Esophagus squamous epithelium (tissue), 5 donors: ENCODE measurements at regions not wholly inside any gene's neighbourhood (a gene's known extent, or its start where the extent isn't known, plus 50 kb on each side); places are given as distances from the start of the nearest gene placed in this dataset.

Experiments
- DNase-seq: peaks from one replicate; lab custom pipeline; 2025; lab: John Stamatoyannopoulos, UW
- H3K27ac ChIP-seq, 4 donors: fragments of 200-600 bp; sonication (generic); one replicate each; pipeline ENCODE4 v1.5.1; 2016 to 2019; ENCODE audit warnings: mild to moderate bottlenecking in 1 of 4
- H3K27me3 ChIP-seq, 4 donors: fragments of 200-600 bp; sonication (generic); 1 replicate in 3 of 4; 2 replicates in 1 of 4; pipeline versions ENCODE4 v1.5.1 to v1.6.0; 2017 to 2021; ENCODE audit warnings: antibody characterized with exemption in 1 of 4
- H3K36me3 ChIP-seq, 3 donors: fragments of 200-600 bp; sonication (generic); one replicate each; pipeline ENCODE4 v1.5.1; 2016 to 2019
- H3K4me1 ChIP-seq, 3 donors: fragments of 200-600 bp; sonication (generic); one replicate each; pipeline ENCODE4 v1.5.1; 2017 to 2019
- H3K4me3 ChIP-seq, 4 donors: fragments of 200-600 bp; sonication (generic); 1 replicate in 3 of 4; 2 replicates in 1 of 4; pipeline ENCODE4 v1.5.1; 2016 to 2019; ENCODE audit warnings: mild to moderate bottlenecking in 2 of 4, moderate library complexity in 1 of 4
- H3K9me3 ChIP-seq, 3 donors: fragments of 200-600 bp; sonication (generic); one replicate each; pipeline ENCODE4 v1.5.1; 2016 to 2019
- POLR2A ChIP-seq, 4 donors: fragments of 450-650 bp; IDR thresholded peaks; one replicate each; pipeline ENCODE4 v1.6.1; 2017; ENCODE audit warnings: antibody characterized with exemption in 4 of 4, mild to moderate bottlenecking in 4 of 4, moderate library complexity in 3 of 4
- WGBS, 2 donors: methylation state at CpG; one replicate each; pipeline ENCODE4 v1.1.5; 2018; 5-methylcytosine and 5-hydroxymethylcytosine counted together
- intact Hi-C: fragments of 100-400 bp; cut with DNase I; formaldehyde crosslinking; loops from one replicate; pipeline ENCODE4 v1.15.0; 2022
- TF ChIP-seq, protein P1 (sequence below), 6 experiments: fragments of 450-650 bp in 4 of 6; fragments of 200-600 bp in 2 of 6; sonication (generic) in 2 of 6; IDR thresholded peaks; one replicate each; pipeline ENCODE4 v1.5.1; 2016 to 2019; ENCODE audit warnings: antibody characterized with exemption in 6 of 6, mild to moderate bottlenecking in 4 of 6, moderate library complexity in 4 of 6
- donor health status: DM: yes; HTN: yes; CAD: no.

- Histone ChIP-seq H3K36me3 (no peaks in the 10 kb centered on the region), H3K4me1 (peaks cover 11 to 18% (median 12%) of the 10 kb centered on the region in 3 donors), H3K4me3 (no peak overlapping the region), H3K27ac (no peak overlapping the region), H3K27me3 (no peaks in the 10 kb centered on the region), H3K9me3 (no peaks in the 10 kb centered on the region)
- no peak for DNase-seq
- WGBS, 2 donors: 54 to 65% methylated on average over 1 of the region's 1 CpG
- intact Hi-C loops: no loop called here
- TF ChIP-seq POLR2A (IDR thresholded peaks at IDR 0.05): no peak
- TF ChIP-seq, protein P1, sequence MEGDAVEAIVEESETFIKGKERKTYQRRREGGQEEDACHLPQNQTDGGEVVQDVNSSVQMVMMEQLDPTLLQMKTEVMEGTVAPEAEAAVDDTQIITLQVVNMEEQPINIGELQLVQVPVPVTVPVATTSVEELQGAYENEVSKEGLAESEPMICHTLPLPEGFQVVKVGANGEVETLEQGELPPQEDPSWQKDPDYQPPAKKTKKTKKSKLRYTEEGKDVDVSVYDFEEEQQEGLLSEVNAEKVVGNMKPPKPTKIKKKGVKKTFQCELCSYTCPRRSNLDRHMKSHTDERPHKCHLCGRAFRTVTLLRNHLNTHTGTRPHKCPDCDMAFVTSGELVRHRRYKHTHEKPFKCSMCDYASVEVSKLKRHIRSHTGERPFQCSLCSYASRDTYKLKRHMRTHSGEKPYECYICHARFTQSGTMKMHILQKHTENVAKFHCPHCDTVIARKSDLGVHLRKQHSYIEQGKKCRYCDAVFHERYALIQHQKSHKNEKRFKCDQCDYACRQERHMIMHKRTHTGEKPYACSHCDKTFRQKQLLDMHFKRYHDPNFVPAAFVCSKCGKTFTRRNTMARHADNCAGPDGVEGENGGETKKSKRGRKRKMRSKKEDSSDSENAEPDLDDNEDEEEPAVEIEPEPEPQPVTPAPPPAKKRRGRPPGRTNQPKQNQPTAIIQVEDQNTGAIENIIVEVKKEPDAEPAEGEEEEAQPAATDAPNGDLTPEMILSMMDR (IDR thresholded peaks at IDR 0.05): no peak
These were observed 161.8 kb upstream of the KLF7 start for GRCh38 chr2:207327513-207327912.

- 69 to 71% methylated on average over 1 of the region's 1 CpG for WGBS, 2 donors
- Histone ChIP-seq H3K4me3 (no peak overlapping the region), H3K36me3 (no peaks in the 10 kb centered on the region), H3K27me3 (no peaks in the 10 kb centered on the region), H3K27ac (no peak overlapping the region), H3K4me1 (peaks cover 12 to 19% (median 13%) of the 10 kb centered on the region in 3 donors), H3K9me3 (no peaks in the 10 kb centered on the region)
- no peak for DNase-seq
- intact Hi-C loops: no loop called here
- no peak for TF ChIP-seq POLR2A (IDR thresholded peaks at IDR 0.05)
- TF ChIP-seq, protein P1 (IDR thresholded peaks at IDR 0.05): no peak
These were observed 163.2 kb upstream of the KLF7 start for GRCh38 chr2:207328944-207329386.

GRCh38 chr2:207330912-207331311 is 165.2 kb upstream of the KLF7 start:
- intact Hi-C loops: no loop called here
- DNase-seq: no peak
- no peak for TF ChIP-seq POLR2A (IDR thresholded peaks at IDR 0.05)
- TF ChIP-seq, protein P1 (IDR thresholded peaks at IDR 0.05): no peak
- no peaks in the 10 kb centered on the region for H3K27me3 ChIP-seq
- peak overlapping the region; percentile 7 to 57 (median 42) for H3K27ac ChIP-seq
- no peaks in the 10 kb centered on the region for H3K36me3 ChIP-seq
- no peak overlapping the region for H3K4me3 ChIP-seq
- H3K9me3 ChIP-seq: no peaks in the 10 kb centered on the region
- 17 to 46% methylated on average over 7 of the region's 7 CpGs for WGBS, 2 donors
- H3K4me1 ChIP-seq: peaks cover 26 to 38% (median 27%) of the 10 kb centered on the region in 3 donors

- DNase-seq: no peak
- H3K4me1 ChIP-seq: peaks cover 26 to 42% (median 27%) of the 10 kb centered on the region in 3 donors
- TF ChIP-seq POLR2A (IDR thresholded peaks at IDR 0.05): no peak
- TF ChIP-seq, protein P1 (IDR thresholded peaks at IDR 0.05): no peak
- H3K4me3 ChIP-seq: no peak overlapping the region
- 89 to 93% methylated on average over 6 of the region's 6 CpGs for WGBS, 2 donors
- no peaks in the 10 kb centered on the region for H3K9me3 ChIP-seq
- intact Hi-C loops: no loop called here
- no peaks in the 10 kb centered on the region for H3K36me3 ChIP-seq
- H3K27me3 ChIP-seq: no peaks in the 10 kb centered on the region
- peak overlapping the region in 1 of 4 donors; percentile 57 for H3K27ac ChIP-seq
These were observed 165.9 kb upstream of the KLF7 start for GRCh38 chr2:207331674-207332073.

- no peak overlapping the region for H3K27ac ChIP-seq
- peaks cover 26 to 50% (median 33%) of the 10 kb centered on the region in 3 donors for H3K4me1 ChIP-seq
- TF ChIP-seq, protein P1 (IDR thresholded peaks at IDR 0.05): no peak
- TF ChIP-seq POLR2A (IDR thresholded peaks at IDR 0.05): no peak
- no peaks in the 10 kb centered on the region for H3K27me3 ChIP-seq
- intact Hi-C loops: no loop called here
- H3K4me3 ChIP-seq: no peak overlapping the region
- no peaks in the 10 kb centered on the region for H3K36me3 ChIP-seq
- WGBS, 2 donors: 69 to 77% methylated on average over 3 of the region's 3 CpGs
- no peaks in the 10 kb centered on the region for H3K9me3 ChIP-seq
- DNase-seq: no peak
These were observed 166.9 kb upstream of the KLF7 start for GRCh38 chr2:207332480-207333212.
